NCI-H2196 treated with DMSO at 0.1 percent for 48 hours (cell line): ENCODE measurements at regions not wholly inside any gene's neighbourhood (a gene's known extent, or its start where the extent isn't known, plus 50 kb on each side); places are given as distances from the start of the nearest gene placed in this dataset.

Source experiments
- DNase-seq: peaks from one replicate; lab custom pipeline; 2025; ENCODE audit not compliant: unreplicated experiment; lab: John Stamatoyannopoulos, UW

DNA sequence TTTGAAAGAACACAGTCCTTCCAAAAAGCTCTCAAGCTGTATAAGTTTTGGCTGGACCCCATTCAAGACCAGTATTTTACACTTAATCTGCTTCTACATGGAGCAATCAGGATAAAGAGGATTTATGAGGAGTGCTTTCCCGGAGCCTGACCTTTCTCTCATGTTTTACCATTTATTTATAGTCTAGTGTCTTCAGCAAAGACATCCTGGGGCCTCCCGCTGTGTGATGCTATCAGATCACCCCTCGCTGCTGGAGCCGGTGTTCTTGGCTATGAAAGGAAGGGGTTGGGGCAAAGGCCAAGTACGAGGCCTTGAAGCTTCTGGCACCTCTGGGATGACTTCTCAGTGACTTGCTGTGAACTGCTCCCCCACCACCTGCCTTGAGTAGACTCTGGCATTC lies 189.6 kb downstream of the ADAMTS15 start:
- no peak for DNase-seq

DNA sequence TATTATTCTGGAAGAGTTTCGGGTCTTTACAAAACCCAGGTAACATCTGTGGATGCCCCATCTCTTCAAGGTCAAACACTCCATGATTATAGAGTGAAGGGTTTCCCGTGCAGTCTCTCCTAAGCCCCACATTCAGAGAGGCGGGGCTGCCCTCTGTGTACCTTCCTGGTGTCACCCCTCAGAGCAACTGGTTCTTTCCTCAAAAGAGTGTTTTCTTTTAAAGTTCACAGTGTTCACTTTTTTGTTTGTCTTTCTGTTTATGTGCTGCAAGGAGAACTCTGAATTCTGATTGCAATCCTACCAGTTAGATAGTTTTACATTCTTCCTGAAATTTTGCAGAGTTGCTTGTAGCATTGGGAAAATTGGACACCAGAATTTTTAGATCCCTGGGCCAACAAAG lies 190.2 kb downstream of the ADAMTS15 start:
- DNase-seq: no peak

DNA sequence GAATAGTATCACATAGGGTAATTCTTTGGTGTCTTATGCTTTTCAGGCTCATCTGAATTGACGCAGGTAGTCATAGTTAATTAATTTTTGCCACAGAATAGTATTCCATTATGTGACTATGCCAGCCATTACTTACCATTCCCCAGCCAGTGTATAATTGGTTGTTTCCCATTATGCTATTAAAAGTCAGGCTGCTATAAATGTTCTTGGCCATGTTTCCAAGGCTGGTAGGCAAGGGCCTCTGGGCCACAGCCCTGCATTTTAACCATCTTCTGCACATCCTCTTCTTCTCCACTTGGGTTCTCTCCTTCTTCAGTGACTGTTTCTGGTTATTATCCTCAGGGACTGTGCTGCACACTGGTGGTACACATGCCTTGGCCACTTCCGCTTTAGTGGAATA lies 190.9 kb downstream of the ADAMTS15 start:
- DNase-seq: no peak

DNA sequence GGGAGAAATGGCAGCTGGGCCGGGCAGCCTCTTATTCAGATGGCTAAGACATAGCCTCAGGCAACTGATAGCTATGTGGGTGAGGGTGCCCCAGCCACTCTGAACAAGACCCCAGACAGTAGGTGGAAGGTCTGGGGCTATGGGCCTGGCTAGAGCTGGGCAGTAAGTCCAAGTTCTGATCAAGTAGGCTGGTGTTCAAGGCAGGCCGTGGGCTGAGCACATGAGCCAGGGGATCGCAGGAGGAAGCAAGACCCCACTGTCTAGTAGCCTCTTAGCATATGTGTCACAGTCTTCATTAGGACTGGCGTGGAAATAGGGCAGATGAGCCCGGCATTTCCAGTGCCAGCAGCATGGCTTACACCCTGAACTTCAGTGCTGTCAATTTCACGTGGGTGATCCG lies 192.1 kb downstream of the ADAMTS15 start:
- no peak for DNase-seq

DNA sequence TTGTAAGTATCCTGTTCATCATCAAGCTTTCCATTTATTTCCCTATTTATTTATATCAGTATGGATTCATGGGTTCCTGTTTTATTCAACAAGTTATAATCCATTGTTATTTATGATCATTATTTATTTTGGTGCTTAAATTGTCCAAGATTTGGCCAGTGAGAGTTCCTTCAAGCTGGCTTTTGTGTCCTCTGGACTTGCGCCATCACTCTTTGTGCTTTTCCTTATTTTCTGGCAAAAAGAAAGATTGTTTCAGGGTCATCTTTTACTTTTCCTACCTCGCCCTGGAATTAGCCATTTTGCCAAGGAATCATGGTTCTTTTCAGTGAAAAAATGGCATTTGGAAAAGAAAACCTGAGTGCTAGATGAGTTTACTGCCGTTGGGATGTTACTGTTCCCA lies 193.4 kb downstream of the ADAMTS15 start:
- no peak for DNase-seq

DNA sequence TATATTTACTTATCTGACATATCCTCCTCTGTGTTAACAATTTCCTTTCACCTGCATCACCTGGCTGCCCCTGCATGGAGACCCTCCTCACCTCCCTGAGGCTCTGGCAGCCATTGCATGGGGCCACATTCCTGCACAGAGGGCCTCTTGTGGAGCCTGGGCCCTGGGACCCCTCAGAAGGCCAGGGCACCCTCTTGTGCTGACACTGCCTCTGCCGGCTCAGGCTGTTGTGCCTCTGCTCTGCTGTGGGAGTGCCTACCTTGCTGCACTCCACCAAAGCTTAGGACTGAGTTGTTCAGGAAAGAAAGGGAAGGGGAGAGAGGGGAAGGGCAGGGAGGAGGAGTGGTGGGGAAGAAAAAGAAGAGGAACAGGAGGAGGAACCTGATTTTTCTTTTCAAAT lies 194.5 kb downstream of the ADAMTS15 start:
- DNase-seq: no peak

DNA sequence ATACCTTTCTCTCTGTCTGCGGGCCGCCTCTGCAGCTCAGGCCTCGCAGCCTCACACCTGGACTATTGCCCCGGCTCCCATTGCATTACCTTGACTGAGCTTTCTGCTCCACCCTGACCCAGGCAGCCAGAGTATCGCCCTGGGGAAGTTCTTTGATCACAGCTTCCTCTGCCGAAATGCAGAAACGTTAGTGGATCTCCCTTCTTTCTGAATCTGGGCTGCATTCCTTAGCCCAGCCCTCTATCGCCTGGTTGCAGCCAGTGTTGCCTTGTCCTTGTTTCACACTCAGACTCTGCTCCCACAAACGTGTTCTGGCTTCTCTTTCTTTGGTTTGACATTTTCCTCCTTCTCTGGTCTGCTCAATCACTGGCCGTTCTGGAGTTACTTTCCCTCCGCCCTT lies 195.7 kb downstream of the ADAMTS15 start:
- no peak for DNase-seq

DNA sequence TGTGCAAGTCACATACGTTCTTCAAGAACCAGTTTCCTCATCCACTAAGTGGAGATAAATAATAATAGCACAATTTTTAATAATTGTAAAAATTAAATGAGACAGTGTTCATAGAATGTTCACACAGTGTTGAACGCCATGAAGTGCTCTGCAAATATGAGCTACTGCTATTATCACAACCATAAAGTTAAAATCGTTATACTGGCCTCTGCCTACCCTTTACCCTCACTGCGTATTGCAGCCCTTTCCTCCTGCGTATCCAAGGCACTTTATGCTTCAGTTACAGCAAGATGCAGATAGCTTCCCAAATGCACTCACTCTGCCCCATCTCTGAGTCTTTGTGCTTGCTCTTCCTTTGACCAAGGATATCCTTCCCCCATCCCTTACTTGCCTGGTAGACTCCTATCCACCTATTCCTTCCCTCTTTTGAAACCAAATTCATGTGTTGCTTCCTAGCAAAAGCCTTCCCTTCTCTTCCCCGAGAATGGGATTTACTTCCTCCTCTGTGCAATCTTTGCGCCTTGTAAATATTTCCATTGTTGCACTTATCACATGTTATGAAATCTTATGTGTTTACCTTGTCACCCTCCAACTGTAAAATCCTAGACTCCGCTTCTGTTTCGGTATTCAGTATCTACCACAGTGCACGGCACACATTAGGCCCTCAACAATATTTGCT lies 196.9 kb downstream of the ADAMTS15 start:
- DNase-seq: no peak

DNA sequence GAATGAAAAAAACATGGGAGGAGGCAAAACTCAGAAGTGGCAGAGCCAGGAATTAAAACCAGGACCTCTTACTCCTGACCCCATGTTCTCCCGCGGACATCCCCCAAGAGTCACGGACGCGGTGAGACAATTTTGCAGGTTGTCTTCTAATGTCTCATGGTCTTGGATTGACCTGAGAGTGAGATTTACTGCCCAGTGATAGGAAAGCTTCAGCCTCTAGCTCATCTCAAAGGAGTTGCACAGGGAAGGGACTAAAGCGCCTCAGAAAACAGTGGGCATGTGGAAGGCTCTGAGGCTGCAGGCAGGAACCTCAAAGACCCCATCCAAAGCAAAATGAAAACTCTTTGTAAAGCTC lies 197.4 kb downstream of the ADAMTS15 start:
- no peak for DNase-seq

DNA sequence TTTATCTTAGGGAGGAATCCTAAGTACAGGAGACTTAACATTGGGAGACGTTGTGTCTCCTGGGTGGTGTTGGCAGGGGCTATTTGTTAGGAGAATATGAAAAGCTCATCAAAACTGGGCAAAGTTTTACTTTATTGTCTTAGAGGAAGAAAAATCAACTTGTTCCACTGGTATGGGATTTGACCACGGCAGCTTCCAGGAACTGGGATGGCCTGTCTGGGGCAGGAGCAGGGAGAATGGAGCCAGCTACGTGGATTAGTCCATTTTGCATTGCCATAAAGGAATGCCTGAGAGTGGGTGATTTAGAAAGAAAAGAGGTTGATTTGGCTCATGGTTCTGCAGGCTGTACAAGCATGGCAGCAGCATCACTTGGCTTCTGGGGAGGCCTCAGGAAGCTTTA lies 198.4 kb downstream of the ADAMTS15 start:
- no peak for DNase-seq

DNA sequence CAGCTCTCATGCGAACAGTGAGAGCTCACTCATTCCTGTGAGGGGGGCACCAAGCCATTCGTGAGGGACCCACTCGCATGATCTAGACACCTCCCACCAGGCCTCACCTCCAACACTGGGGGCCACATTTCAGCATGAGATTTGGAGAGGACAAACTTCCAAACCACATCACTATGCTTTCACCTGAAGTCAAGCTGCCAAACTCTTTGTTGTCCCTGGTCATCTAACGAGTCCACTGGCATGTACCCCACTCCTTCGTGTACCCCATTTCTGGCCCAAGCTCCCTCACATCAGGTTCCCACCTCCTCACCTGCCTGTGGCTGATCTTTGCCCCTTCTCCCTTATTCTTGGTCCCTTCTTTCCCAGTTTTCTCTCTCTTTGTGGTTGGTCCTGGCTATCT lies 198.9 kb downstream of the ADAMTS15 start:
- DNase-seq: no peak

DNA sequence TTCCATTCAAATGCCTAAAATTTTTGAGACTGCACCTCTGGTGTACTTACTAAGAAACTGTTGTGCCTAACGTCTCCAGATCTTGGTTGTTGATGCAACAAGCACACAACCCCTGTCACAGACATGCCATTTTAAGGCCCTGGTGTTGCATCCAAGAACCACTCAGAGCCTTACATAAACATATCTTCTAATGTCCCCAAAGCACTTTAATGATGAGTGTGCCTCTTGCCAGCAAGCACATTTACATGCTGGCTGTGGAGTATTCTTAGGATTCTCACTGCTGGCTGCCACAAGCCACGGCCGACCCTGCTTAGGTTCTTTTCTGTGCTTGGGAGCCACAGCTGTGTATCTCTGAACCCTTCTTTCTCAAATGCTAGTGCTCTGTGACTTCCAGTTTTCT lies 201.4 kb downstream of the ADAMTS15 start:
- no peak for DNase-seq

DNA sequence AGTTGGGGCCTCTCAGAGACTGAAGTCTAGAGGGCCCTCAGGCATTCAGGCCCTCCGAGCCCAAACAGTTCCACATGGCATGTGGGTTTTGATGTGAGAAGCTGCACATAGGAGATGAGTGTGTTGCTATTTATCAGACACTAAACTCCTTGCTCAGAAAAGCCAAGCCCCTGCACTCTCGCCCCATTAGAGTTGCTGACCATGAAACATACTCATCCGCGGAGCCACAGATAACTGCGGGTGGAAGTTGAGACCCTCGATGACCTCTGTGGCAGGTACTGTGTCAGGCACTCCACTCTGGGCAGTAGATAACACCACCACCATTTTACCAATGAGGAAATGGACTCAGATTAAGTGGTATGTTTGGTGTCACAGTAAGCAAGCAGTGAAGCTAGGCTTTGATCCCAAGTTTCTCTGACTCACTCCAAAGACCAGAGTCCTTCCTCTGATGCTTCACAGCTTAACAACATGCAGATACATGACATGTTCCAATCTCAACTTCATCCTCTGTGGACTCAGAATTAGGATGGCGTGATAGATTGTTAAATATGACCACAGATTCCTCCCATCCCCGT lies 202.1 kb downstream of the ADAMTS15 start:
- no peak for DNase-seq

DNA sequence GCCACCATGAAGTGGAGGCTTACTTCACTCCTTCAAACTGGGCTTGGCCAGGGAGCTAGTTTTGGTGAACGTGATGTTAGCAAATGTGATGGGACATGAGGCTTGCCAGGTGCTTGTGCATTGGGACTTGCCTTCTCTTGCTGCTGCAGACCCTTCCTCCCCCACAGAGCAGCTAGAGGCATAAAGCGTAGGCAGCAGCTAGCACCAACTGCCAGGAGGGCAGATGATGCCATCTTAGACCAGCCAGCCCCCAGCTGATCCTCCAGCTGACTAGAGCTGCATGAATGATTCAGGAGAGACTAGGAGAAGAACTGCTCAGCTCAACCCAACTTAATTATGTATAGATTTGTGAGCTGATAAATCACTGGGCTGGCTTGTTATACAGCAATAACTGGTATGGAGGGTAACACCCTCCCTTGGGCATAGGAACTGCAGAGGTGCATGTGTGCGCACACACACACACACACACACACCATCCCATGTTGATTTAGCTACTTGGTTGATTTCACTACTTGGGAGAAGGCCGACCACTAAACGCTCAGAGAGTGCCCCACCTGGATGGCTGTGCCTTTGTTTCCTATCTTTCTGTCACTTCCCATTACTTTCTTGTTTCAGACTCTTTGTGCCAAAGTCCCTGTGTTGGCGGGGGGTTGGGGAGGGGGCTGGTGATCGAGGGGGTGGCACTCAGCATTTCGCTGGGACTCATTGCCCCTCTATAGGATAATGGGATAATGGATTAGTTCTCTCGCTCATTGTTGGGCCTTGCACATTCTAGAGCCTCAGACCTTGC lies 202.8 kb downstream of the ADAMTS15 start:
- no peak for DNase-seq

DNA sequence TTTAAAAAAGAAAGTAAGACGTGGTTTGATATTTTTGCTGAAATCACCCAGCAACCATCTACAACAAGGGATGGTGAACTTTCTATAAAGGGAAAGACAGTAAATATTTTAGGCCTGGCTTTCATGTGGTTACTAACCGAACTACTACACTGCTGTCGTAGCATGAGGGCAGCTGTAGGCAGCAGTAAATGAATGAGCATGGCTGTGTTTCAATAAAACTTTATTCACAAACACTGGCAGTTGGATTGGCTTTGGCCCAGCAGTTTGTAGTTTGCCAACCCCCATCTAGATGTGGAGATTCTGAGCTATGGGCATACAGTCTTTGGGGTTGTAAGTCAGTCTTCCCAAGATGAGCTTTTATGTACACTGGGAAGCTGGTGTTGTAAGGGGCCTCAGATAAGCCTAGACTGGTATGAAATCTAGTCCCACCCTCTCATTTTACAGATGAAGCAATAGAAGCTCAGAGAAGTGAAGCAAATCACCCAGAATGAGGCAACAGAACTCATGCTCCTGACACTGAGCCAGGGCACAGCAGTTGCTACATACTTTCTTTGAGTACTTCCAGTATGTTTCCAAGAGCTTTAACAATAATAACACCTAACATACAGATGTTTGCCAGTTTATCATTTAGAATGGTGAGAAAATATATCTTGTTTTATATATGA lies 204.4 kb downstream of the ADAMTS15 start:
- DNase-seq: no peak

DNA sequence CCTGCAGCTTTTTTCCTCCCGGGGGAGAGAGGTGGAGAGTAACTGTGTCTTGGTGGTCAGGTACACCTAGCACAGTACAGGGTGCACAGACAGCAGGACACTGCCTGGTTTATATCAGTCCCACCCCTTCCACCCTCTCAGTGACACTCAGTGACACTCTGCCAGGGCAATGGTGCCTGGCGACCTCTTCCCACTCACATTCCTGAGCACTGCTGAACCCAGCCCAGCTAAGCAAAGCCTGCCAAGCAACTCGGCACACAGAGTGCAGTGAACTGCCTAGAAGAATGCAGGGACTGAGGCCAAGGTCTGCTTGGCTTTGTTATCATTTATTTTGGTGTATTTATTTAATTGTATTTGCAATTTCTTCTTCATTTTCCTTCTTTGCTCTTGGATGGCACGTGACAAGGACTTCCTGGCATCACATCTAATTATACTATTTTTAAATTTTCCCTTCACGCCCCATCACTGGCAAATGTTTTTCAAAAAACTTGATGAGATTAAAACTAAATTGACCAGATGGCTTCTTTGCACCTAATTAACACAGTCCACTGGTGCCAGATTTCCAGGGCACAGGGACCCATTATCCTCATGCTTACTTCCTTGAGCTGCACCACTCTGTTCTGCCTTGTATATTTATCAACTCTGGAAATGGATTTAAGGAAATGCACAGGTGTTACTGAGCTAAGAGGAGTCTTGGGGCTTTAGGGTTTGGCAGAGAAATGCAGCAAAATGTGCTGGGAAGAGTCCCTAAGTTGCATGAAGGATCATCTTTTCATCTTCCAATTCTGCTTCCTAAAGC lies 205.6 kb downstream of the ADAMTS15 start:
- DNase-seq: no peak

DNA sequence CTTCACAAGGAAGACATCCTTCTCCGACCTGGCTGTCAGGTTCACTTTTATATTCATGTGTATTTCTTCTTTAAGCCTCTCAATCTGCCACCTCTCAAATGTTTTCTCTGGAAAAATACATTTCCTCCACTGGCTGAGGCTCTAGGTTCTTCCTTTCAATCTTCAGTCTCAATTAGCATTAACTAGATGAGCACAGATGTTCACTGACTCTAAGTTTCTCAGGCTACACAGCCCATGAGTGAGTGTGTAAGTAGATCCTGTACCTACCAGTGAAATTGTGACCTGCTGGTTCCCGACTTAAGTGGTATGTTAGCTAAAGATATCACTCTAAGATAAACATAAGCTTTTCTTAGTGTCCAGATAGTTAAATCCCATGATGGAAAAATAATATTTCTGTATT lies 206.9 kb downstream of the ADAMTS15 start:
- DNase-seq: no peak

DNA sequence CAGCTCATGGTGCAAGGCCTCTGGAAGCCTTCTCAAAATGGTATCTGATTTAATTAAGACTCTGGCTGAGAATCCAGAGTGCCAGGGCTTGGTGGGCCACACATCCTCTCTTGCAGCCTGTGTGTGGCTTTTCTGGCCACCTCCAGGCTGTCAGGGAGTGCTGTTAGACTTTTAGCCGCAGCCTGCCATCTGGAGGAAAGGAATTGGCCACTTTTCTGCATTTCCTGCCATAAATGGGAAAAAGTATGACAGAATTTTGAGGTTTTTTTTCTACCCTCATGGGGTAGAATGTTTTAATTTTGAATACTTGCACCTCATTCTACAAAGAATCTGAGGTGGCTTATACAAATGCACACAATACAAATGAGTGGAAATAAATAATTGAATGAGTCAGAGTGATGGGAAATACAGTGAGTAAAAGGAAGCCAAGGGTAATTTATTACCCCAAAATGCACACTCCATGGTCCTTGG lies 218.4 kb downstream of the ADAMTS15 start:
- DNase-seq: no peak

DNA sequence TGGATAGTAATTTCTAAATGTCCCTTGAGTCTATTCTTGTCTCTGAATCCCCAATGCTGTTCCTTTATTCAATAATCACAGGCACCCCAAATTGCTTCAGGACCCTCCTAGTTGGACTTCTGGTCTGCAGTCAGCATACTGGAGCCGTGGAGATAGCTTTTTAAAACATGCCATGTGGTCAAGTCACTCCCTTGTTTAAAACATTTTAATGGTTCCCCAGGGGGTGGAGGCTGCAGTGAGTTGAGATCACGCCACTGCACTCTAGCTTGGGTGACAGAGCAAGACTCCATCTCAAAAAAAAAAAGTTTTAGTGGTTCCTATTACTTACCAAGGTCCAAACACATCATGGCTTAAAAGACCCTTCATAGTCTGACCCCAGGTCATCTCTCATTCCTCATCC lies 220.3 kb downstream of the ADAMTS15 start:
- DNase-seq: no peak

DNA sequence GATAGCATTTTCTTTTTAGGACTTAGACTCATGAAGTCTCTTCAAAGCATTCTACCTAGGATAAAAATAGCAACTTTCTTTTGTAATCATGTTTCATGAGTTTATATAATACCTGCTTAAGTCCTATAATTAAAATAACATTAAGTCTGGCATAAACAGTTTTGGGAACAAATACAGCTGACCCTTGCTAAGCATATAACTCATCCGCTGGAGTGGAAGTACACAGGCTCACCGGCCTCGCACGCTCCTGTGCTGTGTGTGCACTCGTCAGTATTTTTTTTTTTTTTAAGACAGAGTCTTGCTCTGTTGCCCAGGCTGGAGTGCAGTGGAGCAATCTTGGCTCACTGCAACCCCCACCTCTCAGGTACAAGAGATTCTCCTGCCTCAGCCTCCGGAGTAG lies 221.8 kb downstream of the ADAMTS15 start:
- DNase-seq: no peak
